ENCODE measurements at regions not wholly inside any gene's neighbourhood (a gene's known extent, or its start where the extent isn't known, plus 50 kb on each side); places are given as distances from the start of the nearest gene placed in this dataset.

- POLR2A ChIA-PET (ENCODE audit: low non-redundant PET), result no interaction called here
- H3K4me3 ChIP-seq (ENCODE audit: low read depth, low read length, poor library complexity, severe bottlenecking), result no peak overlapping the region
- H3K27me3 ChIP-seq (replicated peaks; ENCODE audit: insufficient read depth, low read depth, low read length, poor library complexity), result no peaks in the 10 kb centered on the region
- TF ChIP-seq EZH2 (IDR thresholded peaks at IDR 0.05; ENCODE audit: borderline replicate concordance, low read depth, low read length, poor library complexity, severe bottlenecking) (no peak), CTCF (conservative IDR thresholded peaks at IDR 0.05; ENCODE audit: low read depth, low read length) (no peak)
- no peak overlapping the region for H3K27ac ChIP-seq (ENCODE audit: low read depth, low read length, poor library complexity, severe bottlenecking)
- BruUV-seq (replicated peaks), result no TSS peak
- intact Hi-C loops (cut with micrococcal nuclease; ENCODE audit: unreplicated experiment), result no loop called here
- no peaks in the 10 kb centered on the region for H3K36me3 ChIP-seq (ENCODE audit: insufficient read depth, low read length, poor library complexity, severe bottlenecking)
- CTCF ChIA-PET, result no interaction called here
- no peaks in the 10 kb centered on the region for H3K4me1 ChIP-seq (ENCODE audit: insufficient read depth, low read length, poor library complexity, severe bottlenecking)
- H3K9me3 ChIP-seq (ENCODE audit: low read depth, low read length, poor library complexity, severe bottlenecking), result no peaks in the 10 kb centered on the region
- no peak for DNase-seq (ENCODE audit: low spot score)
These were observed 69.9 kb upstream of the SLC1A1 start for GRCh38 chr9:4420351-4420750.

- H3K27me3 ChIP-seq (replicated peaks; ENCODE audit: insufficient read depth, low read depth, low read length, poor library complexity), result no peaks in the 10 kb centered on the region
- no peak overlapping the region for H3K4me3 ChIP-seq (ENCODE audit: low read depth, low read length, poor library complexity, severe bottlenecking)
- no peak for DNase-seq (ENCODE audit: low spot score)
- H3K9me3 ChIP-seq (ENCODE audit: low read depth, low read length, poor library complexity, severe bottlenecking), result no peaks in the 10 kb centered on the region
- ChIA-PET POLR2A (ENCODE audit: low non-redundant PET) (no interaction called here), CTCF (no interaction called here)
- intact Hi-C loops (cut with micrococcal nuclease; ENCODE audit: unreplicated experiment), result no loop called here
- TF ChIP-seq CTCF (conservative IDR thresholded peaks at IDR 0.05; ENCODE audit: low read depth, low read length) (no peak), EZH2 (IDR thresholded peaks at IDR 0.05; ENCODE audit: borderline replicate concordance, low read depth, low read length, poor library complexity, severe bottlenecking) (no peak)
- no TSS peak for BruUV-seq (replicated peaks)
- H3K27ac ChIP-seq (ENCODE audit: low read depth, low read length, poor library complexity, severe bottlenecking), result no peak overlapping the region
- no peaks in the 10 kb centered on the region for H3K4me1 ChIP-seq (ENCODE audit: insufficient read depth, low read length, poor library complexity, severe bottlenecking)
- H3K36me3 ChIP-seq (ENCODE audit: insufficient read depth, low read length, poor library complexity, severe bottlenecking), result no peaks in the 10 kb centered on the region
These were observed 72.5 kb upstream of the SLC1A1 start for GRCh38 chr9:4417578-4418325.

GRCh38 chr9:4416467-4416866, 73.8 kb upstream of the SLC1A1 start:
- H3K27ac ChIP-seq (ENCODE audit: low read depth, low read length, poor library complexity, severe bottlenecking), result no peak overlapping the region
- no peaks in the 10 kb centered on the region for H3K27me3 ChIP-seq (replicated peaks; ENCODE audit: insufficient read depth, low read depth, low read length, poor library complexity)
- no peaks in the 10 kb centered on the region for H3K4me1 ChIP-seq (ENCODE audit: insufficient read depth, low read length, poor library complexity, severe bottlenecking)
- ChIA-PET POLR2A (ENCODE audit: low non-redundant PET) (no interaction called here), CTCF (no interaction called here)
- DNase-seq (ENCODE audit: low spot score), result no peak
- TF ChIP-seq EZH2 (IDR thresholded peaks at IDR 0.05; ENCODE audit: borderline replicate concordance, low read depth, low read length, poor library complexity, severe bottlenecking) (no peak), CTCF (conservative IDR thresholded peaks at IDR 0.05; ENCODE audit: low read depth, low read length) (no peak)
- no peak overlapping the region for H3K4me3 ChIP-seq (ENCODE audit: low read depth, low read length, poor library complexity, severe bottlenecking)
- no peaks in the 10 kb centered on the region for H3K36me3 ChIP-seq (ENCODE audit: insufficient read depth, low read length, poor library complexity, severe bottlenecking)
- H3K9me3 ChIP-seq (ENCODE audit: low read depth, low read length, poor library complexity, severe bottlenecking), result no peaks in the 10 kb centered on the region
- no TSS peak for BruUV-seq (replicated peaks)
- intact Hi-C loops (cut with micrococcal nuclease; ENCODE audit: unreplicated experiment), result no loop called here
